ENCODE measurements at regions not wholly inside any gene's neighbourhood (a gene's known extent, or its start where the extent isn't known, plus 50 kb on each side); places are given as distances from the start of the nearest gene placed in this dataset.
A peak's percentile ranks its signal among the peaks of the same experiment; 100 is the strongest.

DNA sequence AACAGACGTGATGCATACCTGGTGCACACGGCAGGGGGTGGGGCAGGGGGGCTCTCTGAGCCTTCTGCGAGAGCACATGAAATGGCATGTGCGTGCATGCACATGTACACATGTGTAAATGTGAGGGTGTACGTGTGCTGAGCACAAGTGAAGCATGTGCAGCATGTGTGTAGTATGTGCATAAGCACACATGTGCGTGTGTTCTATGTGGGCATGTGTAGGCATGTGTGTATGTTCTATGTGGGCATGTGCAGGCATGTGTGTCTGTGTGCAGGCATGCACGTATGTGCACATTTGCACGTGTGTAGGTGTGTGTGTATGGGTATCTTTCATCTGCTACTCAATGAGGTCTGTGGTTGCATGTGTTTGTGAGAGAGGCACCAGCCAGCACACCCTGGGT, 371.2 kb downstream of the CTTN start:
- no peak overlapping the region for H3K9ac ChIP-seq (ENCODE audit: insufficient read depth, low read depth, low read length)
- no peak overlapping the region for H2AFZ ChIP-seq (ENCODE audit: low read length)
- FAIRE-seq (no peak), DNase-seq (ENCODE audit: low spot score) (no peak), ATAC-seq (no peak)
- in situ Hi-C loops (cut with HindIII; ENCODE audit: extremely low pct_ligation_motif_present, low pct_unique_long_range_greater_than_20kb) (no loop called here), intact Hi-C loops (cut with micrococcal nuclease; ENCODE audit: unreplicated experiment) (no loop called here)
- TF ChIP-seq, protein P1, sequence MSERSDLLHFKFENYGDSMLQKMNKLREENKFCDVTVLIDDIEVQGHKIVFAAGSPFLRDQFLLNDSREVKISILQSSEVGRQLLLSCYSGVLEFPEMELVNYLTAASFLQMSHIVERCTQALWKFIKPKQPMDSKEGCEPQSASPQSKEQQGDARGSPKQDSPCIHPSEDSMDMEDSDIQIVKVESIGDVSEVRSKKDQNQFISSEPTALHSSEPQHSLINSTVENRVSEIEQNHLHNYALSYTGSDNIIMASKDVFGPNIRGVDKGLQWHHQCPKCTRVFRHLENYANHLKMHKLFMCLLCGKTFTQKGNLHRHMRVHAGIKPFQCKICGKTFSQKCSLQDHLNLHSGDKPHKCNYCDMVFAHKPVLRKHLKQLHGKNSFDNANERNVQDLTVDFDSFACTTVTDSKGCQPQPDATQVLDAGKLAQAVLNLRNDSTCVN (CRISPR knock-in tag; IDR thresholded peaks at IDR 0.05; ENCODE audit: borderline replicate concordance) = no peak
- TF ChIP-seq, protein P2, sequence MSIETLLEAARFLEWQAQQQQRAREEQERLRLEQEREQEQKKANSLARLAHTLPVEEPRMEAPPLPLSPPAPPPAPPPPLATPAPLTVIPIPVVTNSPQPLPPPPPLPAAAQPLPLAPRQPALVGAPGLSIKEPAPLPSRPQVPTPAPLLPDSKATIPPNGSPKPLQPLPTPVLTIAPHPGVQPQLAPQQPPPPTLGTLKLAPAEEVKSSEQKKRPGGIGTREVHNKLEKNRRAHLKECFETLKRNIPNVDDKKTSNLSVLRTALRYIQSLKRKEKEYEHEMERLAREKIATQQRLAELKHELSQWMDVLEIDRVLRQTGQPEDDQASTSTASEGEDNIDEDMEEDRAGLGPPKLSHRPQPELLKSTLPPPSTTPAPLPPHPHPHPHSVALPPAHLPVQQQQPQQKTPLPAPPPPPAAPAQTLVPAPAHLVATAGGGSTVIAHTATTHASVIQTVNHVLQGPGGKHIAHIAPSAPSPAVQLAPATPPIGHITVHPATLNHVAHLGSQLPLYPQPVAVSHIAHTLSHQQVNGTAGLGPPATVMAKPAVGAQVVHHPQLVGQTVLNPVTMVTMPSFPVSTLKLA (IDR thresholded peaks at IDR 0.05) = peak; percentile 92
- H3K4me3 ChIP-seq (replicated peaks in 1 of 3; ENCODE audit: insufficient read depth in 1 of 3, low read depth in 2 of 3, low read length in 3 of 3) = no peak overlapping the region
- H3K4me1 ChIP-seq (ENCODE audit: insufficient read depth, low read length) = peaks cover 20% of the 10 kb centered on the region
- no peaks in the 10 kb centered on the region for H3K9me3 ChIP-seq (ENCODE audit: low read length)
- peaks cover 13% of the 10 kb centered on the region; the same call in 1 of the 2 replicates for H4K20me1 ChIP-seq (ENCODE audit: insufficient read depth, low read length)
- POLR2A ChIA-PET = no interaction called here
- no peaks in the 10 kb centered on the region for H3K27me3 ChIP-seq (ENCODE audit: control insufficient read depth in 1 of 2, insufficient read depth in 2 of 2, low read length in 2 of 2)
- no TSS peak for BruUV-seq (replicated peaks)
- no peaks in the 10 kb centered on the region for H3K79me2 ChIP-seq (ENCODE audit: insufficient read depth, low read length)
- WGBS (ENCODE audit: low lambda C conversion rate) = 93% methylated on average over 6 of the region's 8 CpGs
- peaks cover 9 to 33% of the 10 kb centered on the region in 2 experiments; a peak in 4 of 5 replicates for H3K36me3 ChIP-seq (replicated peaks in 1 of 2; ENCODE audit: control insufficient read depth in 1 of 2, insufficient read depth in 2 of 2, low read length in 2 of 2)
- CTCF ChIA-PET (ENCODE audit: low intra/inter-chr PET ratio, low total read pairs) = no interaction called here
- H3K27ac ChIP-seq (ENCODE audit: extremely low read length, insufficient read depth, low read length) = no peak overlapping the region
- H3K4me2 ChIP-seq (ENCODE audit: low read depth, low read length) = no peak overlapping the region

DNA sequence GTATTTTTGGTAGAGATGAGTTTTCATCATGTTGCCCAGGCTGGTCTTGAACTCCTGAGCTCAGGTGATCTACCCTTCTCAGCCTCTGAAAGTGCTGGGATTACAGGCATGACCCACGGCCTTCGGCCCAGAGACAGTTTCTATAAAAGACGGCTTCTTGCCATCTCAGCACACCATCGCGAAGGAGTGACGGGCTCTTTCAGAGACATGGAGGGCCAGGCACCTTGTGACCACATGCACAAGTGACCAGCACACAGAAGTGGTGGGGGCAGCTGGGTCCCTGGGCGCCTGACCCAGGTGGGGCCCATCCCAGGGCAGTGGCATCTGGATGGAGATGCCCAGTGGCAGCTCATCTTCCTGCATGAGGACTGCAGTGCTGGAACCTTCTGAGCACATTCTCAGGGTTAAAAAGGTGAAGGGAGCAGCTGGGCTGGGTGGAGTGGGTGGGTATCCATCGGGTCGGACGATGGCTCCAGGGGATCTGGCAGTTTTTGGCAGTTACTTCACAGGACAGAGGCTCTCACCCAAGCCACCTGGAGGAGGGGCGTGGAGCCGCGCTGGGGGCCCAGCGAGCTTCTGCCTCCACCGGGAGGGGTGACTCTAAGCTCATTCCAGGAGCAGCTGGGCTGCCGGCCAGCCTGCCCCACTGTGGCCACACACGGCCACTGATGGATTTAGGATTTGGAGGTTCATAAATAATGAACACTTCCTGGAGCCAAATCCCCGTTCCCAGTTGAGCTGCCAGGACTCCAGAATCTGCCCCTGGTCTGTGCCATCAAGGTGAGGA, 373.0 kb downstream of the CTTN start:
- H3K27ac ChIP-seq (ENCODE audit: extremely low read length, insufficient read depth, low read length) = no peak overlapping the region
- TF ChIP-seq, protein P3, sequence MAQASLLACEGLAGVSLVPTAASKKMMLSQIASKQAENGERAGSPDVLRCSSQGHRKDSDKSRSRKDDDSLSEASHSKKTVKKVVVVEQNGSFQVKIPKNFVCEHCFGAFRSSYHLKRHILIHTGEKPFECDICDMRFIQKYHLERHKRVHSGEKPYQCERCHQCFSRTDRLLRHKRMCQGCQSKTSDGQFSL (CRISPR knock-in tag; IDR thresholded peaks at IDR 0.05) = no peak
- TF ChIP-seq TBX2 (CRISPR knock-in tag; IDR thresholded peaks at IDR 0.05; ENCODE audit: borderline replicate concordance) (no peak), ZKSCAN5 (CRISPR knock-in tag; IDR thresholded peaks at IDR 0.05) (no peak)
- no peaks in the 10 kb centered on the region for H3K79me2 ChIP-seq (ENCODE audit: insufficient read depth, low read length)
- FAIRE-seq (no peak), DNase-seq (ENCODE audit: low spot score) (no peak), ATAC-seq (0 out of 3 replicates have a peak, but pooled peaks have one; percentile 12)
- ChIA-PET POLR2A (no interaction called here), CTCF (ENCODE audit: low intra/inter-chr PET ratio, low total read pairs) (no interaction called here)
- intact Hi-C loops (cut with micrococcal nuclease; ENCODE audit: unreplicated experiment) (no loop called here), in situ Hi-C loops (cut with HindIII; ENCODE audit: extremely low pct_ligation_motif_present, low pct_unique_long_range_greater_than_20kb) (no loop called here)
- no TSS peak for BruUV-seq (replicated peaks)
- H2AFZ ChIP-seq (ENCODE audit: low read length) = no peak overlapping the region
- H3K36me3 ChIP-seq (replicated peaks in 1 of 2; ENCODE audit: control insufficient read depth in 1 of 2, insufficient read depth in 2 of 2, low read length in 2 of 2) = peaks cover 9 to 33% of the 10 kb centered on the region in 2 experiments; a peak in 4 of 5 replicates
- H3K4me1 ChIP-seq (ENCODE audit: insufficient read depth, low read length) = peaks cover 20% of the 10 kb centered on the region
- 98% methylated on average over 9 of the region's 18 CpGs for WGBS (ENCODE audit: low lambda C conversion rate)
- no peak overlapping the region for H3K9ac ChIP-seq (ENCODE audit: insufficient read depth, low read depth, low read length)
- no peak overlapping the region for H3K4me2 ChIP-seq (ENCODE audit: low read depth, low read length)
- no peak overlapping the region for H3K4me3 ChIP-seq (replicated peaks in 1 of 3; ENCODE audit: insufficient read depth in 1 of 3, low read depth in 2 of 3, low read length in 3 of 3)
- peaks cover 13% of the 10 kb centered on the region; the same call in 1 of the 2 replicates for H4K20me1 ChIP-seq (ENCODE audit: insufficient read depth, low read length)
- H3K27me3 ChIP-seq (ENCODE audit: control insufficient read depth in 1 of 2, insufficient read depth in 2 of 2, low read length in 2 of 2) = no peaks in the 10 kb centered on the region
- no peaks in the 10 kb centered on the region for H3K9me3 ChIP-seq (ENCODE audit: low read length)
